DLD1 (cell line): ENCODE measurements at regions not wholly inside any gene's neighbourhood (a gene's known extent, or its start where the extent isn't known, plus 50 kb on each side); places are given as distances from the start of the nearest gene placed in this dataset.
"Not testable (repeated sequence)": the region's sequence is repeated elsewhere in the genome, so short reads cannot be mapped to it uniquely, and the experiment has no call there.

ENCODE experiments used
- in situ Hi-C: cut with HindIII; loops from 2 replicates; pipeline ENCODE4 v1.10.0; 2017; ENCODE audit warnings: low sequenced_read_pairs

DNA sequence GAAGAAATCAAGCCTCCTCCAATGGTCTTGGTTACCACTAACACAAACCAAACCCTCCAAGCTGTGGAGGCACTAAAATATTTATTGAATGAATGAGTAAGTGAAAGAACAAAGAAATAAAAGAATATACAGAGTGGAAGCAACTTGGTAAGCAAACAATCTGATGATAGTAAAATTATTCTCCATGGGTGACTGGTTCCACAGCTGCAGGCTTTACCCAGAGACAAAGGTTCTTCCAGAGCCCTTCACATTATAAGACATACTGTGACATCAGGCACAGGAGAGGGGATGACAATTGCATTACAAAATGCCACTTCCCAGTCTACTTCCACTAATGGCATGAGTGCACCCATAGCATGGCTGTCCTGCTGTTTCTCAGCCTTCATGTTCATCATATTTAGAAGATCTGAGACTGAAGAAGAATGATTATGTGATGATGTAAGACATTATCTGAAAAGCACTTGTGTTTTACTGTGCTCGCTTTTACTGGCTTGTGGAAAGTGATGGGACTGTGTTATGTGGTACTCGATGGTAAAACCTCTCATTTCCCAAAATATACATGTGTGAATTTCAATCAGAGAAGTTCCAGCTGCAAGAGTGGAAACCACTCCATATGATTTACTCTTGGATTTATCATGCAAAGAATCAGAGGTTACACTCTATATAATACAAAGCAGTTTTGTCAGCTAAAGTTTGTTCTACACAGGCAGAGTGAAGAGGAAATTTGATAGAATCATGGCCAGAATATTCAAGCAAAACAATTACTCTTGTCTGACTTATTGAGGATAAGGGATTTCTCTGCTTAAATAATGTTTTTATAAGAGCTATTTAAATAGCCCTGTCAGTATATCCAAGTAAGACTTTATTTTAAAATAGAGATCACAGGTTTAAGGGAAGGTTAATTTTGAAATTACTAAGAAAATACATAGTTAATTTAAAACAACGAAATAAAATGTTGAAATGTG lies 220.2 kb upstream of the NBEA start:
- in situ Hi-C loops = no loop called here

DNA sequence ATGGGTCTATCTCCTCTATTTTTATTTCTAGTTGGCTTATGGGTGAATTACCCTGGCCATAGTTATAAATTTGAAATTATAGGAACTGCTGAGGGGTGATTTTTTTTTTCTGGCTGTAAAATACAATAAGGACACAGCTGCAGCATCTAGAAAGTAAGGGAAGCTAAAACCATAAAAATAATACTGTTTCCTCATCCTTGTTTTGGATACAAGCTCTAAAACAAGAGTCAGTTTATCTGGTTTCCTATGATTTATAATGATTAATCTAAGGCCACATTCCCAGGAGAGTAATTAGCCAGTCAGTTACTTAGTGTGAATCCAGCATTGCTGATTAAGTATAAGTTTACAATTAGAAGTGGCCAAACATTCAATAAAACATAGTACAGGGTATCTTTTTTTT lies 219.1 kb upstream of the NBEA start:
- in situ Hi-C loops = no loop called here

DNA sequence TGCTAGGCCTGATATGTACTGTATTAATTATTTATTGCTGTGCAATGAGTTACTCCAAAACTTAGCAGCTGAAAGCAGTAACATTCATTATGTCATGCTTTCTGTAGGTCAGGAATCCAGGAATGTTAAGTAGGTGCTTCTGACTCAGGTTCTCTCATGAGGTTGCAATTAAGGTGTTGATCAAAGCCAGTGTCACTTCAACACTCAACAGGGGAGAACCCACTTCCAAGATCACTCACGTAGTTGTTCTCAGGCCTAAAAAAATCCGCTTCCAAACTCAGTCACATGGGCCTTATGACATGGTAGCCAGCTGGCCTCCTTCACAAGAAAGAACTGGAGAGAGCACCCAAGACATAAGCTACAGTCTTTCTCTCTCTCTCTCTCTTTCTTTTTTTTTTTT lies 211.1 kb upstream of the NBEA start:
- in situ Hi-C loops = no loop called here

DNA sequence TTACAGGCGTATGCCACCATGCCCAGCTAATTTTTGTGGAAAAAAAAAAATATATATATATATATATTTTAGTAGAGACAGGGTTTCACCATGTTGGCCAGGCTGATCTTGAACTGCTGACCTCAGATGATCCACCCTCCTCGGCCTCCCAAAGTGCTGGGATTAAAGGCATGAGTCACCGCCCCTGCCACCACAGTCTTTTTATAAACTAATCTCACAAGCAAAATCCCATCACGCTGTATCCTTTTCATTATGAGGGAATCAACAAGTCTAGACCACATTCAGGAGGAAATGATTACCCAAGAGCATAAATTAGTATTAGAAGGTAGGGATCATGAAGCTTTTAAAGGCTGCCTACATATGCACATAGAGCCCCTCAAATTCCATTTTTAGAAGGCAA lies 210.6 kb upstream of the NBEA start:
- in situ Hi-C loops = no loop called here

DNA sequence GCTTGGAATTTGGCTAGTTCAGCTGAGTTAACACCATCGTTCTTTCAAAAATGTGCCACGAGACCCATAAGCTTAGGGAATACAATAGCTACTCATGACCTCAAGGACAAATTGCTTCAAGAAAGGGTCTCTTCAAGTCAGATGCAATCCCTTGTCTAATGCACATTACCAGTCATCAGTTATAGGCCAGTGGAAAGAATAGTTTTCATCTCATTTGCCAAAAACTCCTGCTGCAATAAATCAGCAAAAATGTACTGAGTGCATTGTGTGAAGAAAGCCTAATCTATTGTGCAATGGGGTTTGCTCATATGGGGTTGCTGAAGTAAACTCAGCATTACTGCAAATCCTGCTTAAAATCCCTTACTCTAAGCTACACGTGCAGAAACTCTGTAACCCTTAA lies 208.3 kb upstream of the NBEA start:
- in situ Hi-C loops = no loop called here

DNA sequence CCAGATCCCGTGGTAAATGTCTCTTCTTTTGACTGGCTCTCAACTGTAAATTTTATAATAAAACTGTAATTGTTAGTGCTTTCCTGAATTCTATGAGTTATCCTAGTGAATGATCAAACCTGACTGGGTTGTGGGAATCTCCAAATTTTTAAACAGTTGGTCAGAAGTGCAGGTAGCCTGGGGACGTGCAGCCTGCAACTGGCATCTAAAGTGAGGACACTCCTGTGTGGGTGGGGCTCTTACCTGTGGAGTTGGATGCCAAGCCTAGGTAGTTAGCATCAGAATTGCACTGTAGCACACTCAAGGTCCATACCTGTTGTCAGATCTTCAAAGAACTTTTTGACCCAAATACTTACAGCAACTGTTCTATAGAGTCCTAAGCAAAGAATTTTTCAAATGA lies 207.1 kb upstream of the NBEA start:
- in situ Hi-C loops = no loop called here

DNA sequence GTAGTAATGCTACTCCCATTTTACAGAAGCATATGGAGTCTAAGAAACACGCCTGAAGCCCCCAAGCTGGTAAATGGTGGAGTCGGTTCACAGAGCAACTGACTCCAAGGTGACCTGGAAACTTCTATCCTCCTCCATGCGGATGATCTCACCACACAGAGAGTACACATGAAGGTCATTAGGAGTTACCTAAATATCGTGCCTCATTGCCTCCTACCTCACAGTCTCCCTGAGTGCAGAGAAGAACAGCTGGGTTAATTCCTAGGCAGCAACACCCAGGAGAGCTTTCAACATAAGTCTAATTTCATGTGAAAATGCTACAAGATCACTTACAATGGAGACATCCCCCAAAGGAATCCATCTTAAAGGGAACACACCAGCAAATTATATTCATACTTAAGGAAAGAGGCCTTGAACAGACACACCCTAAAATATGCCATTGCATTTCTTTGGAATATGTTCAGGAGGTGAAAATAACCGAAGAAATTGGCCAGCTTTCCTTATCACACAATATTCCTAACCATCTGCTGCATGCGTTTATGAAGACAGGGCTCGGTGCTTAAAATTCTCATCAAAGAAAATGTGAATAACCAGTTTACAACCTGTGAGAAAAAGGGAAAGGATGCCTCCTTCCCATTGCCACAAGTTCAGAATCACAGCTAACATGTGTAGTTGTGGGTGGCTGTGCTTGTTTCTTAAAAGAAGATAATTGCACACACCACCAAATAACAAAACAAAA lies 203.6 kb upstream of the NBEA start:
- in situ Hi-C loops = no loop called here

DNA sequence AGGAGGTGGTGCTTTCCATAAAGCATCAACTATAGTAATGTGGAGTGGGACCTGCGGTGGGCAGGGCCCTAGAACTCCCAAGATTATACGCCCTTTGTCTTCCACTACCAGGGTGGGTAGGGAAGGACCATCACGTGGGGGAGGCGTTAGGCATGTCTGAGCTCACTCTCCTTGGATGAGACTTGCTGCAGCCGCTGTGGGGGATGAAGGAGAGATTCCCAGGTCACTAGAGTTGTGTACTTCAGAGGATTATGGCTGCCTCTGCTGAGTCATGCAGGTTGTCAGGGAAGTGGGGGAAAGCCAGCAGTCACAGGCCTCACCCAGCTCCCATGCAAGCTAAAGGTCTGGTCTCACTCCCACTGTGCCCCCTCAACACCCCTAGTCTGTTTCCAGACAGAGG lies 195.0 kb upstream of the NBEA start:
- in situ Hi-C loops = not testable (repeated sequence)

DNA sequence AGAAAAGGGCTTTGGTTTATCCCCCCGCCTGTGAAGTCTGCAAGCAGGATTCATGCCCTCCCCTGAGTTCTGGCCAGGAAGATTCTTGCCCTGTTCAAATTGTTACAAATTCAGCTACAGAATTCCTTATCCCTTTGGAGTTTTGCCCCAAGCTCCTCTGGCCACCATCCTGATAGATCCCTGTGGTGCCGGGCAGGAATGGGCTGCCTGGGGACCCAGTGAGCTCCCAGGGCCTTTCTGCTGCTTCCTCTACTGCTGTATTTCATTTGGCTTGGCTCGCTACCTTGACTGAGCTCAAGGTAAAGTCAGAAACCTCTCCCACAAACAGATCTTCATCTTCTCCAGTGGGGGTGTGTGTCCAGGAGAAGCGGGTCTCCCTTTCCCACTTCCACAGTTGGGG lies 194.6 kb upstream of the NBEA start:
- in situ Hi-C loops = no loop called here

DNA sequence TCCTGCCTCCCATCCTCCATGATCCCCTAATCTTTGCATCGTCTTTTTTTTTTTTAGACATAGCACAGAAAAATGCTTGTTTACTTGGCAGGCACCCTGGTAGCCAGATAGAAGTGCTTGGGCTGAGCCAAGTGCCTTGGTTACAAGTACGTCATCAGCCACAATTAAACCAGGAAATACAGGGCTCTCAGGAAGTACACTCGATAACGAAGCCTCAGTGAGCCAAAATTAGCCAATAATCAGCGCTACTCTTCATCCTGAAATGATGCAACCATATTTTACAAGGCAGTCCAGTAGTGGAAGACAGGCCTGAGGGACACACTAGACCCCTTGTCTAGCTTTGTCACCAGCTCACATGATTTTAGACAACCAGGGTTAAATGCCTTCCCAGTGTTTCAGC lies 194.0 kb upstream of the NBEA start:
- in situ Hi-C loops = no loop called here

DNA sequence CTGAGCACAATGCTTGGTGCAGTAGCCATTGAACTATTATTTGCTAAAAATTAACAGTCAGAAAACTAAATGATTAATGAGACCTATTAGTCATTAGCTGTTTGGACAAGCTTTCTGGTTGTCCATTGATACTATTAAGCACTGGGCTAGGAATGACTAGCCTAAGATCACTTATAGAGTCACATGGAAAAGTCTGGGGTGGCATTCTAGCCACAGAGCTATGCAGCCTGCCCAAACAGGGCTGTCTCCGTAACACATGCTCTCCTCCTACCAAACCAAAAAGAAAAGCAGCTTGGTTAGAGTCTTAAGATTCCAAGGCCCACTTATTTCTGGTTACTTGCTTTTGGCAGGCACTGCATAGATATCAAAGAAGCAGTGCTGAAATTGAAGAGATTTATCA lies 193.5 kb upstream of the NBEA start:
- in situ Hi-C loops = no loop called here

DNA sequence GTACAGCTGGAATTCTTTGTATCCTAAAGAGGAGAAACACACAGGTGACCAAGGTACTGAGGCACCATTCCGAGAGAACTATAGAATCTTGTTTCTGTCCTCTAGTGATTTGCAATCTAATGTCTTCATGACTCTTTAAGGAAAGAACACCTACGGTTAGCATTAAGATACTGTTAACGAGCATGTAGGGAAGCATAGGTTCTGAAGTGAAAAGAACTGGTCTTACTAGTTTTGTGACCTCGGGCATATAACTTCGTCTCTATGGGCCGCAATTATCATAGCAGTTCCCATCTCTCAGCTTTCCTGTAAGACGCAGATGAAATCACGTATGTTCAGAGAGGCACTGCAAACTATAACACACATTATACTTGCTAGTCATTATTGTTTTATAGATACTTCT lies 193.0 kb upstream of the NBEA start:
- in situ Hi-C loops = no loop called here

DNA sequence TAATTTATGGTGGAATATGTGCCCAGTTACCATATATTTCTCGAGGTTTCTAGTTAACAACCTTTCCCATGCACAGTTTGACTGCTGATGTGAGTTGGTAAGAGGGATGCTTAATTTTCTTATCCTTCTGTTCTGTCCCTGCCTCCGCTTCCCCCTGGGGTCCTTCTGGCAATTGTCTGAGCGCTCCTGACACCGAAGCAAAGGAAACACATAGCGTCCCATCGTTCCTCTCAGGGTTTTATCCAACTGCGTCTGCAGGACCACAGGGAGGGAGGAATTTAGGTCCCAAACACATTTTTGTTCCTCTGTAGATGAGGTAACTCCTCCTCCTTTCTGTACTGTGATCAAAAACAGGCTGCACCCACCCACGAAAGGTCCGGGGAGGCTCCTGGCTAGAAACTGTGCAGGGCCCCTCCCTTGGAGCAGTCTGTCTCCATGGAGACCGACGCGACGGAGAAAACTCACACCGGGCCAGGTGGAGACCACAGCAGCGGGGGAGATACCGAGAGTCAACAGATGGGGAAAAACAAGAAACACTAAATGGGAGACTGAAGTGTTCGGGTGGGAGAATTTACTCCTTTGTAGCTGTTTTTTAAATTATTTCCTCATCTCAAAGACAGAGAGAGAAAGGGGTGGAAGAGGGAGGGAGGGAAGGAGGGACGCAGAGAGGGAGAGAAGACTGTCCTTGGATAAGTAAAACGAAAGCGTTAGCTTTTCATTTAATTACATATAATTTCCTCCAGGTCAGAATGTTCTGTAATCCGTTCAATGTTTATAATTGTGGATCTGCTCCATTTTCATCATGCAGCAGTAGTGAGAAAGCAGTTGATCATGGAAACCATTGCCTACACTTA lies 191.8 kb upstream of the NBEA start:
- in situ Hi-C loops = no loop called here

DNA sequence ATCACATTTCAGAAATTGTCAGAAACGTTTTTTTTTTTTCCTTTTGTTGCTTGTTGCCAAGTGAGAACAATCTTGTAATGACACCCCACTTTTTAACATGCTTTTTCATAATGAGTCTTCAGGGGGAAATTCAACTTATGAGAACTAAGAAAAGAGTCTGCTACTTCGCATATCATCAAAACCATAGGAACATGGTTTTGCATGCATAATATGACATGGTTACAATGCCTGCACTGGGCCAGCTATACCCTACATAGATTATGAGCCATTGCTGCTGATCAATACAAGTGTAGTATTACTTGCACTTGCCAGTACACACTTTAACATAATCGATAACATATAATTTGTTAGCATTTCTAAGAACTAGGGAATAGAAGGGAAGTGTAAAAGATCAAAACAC lies 191.0 kb upstream of the NBEA start:
- in situ Hi-C loops = no loop called here

DNA sequence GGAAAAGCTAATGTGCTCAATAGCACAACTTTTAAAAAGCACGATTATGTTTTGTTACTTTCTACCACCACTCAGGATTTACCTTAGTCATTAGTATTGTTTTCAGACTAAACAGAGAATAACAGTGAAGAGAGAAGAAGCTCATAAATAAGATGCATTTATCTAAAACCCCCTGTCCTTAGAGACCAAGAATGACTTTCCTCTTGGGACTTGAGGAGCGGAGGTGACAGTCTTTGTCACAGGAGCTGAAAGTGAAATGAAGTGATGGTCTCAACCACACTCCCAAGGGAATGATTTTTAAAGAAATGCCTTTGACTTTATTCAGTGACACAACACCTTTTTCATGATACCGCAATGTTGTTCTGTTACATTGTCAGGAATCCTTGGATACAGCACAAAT lies 190.6 kb upstream of the NBEA start:
- in situ Hi-C loops = no loop called here

DNA sequence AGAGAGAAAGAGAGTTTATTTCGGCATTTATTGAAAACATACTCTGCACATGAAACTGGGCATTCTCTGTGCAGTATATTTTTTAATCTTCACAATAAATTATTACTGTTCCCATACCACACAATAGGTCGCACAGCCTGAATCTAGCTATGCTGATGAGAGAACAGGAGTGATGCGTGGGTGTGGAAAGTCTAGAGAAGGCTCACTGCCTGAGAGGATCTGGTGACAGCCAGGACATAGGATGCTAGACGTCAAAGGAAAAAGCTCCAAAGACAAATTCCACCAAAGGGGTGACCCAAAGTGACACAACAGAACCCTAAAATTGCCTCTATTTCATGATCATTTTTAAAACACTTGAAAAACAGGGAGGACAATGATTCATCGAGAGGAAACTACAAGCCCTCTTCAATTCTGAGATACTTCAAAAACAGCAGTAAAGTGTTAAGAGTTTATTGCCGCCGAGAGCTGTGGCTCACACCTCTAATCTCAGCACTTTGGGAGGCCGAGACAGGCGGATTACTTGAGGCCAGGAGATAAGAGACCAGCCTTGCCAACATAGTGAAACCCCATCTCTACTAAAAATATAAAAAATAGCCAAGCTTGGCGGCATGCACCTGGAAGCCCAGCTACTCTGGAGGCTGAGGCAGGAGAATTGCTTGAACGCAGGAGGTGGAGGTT lies 189.6 kb upstream of the NBEA start:
- in situ Hi-C loops = no loop called here

DNA sequence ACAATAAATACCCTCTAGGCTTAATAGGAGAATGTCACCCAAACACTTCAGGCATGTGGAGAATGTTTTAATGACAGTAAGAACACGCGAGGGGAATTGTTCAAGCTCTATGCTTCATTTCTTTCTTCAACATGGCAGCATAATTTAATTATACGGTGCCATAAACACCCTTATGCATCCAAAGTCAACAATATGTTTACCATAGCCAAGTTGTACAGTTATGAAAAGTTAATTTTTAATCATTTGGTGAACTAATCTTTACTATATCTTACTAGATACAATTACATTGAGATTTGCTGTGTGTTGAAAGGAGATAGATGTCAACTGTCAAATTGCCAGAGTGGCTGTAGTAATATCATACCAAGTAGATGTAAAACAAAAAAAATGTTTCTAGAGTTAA lies 185.9 kb upstream of the NBEA start:
- in situ Hi-C loops = no loop called here

DNA sequence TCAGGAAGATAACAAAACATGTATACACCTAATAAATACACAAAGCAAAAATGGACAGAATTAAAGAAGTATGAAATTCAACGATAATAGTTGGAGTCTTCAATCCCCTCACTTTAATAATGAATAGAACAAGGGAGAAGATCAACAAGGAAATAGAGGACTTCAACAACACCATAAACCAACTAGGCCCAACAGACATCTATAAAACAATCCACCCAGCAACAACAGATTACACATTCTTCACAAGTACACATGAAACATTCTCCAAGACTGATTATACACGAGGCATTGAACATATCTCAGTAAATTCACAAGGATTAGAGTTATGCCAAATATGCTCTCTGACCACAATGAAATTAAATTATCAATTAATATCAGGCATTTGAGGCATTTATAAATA lies 185.5 kb upstream of the NBEA start:
- in situ Hi-C loops = no loop called here

DNA sequence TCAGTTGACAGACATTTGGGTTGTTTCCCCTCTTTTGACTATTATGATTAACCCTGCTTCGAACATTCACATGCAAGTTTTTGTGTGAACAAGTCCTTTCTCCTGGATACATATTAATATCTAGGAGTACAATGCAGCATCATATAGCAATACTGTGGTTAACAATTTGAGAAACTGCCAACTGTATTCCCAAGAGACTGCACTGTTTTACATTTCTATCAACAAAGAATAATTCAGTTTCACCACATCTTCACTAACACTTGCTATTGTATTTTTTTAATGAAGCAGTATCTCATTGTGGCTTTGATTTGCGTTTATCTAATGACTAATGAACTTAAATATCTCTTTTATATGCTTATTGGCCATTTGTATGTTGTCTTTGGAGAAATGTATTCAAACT lies 184.6 kb upstream of the NBEA start:
- in situ Hi-C loops = no loop called here

DNA sequence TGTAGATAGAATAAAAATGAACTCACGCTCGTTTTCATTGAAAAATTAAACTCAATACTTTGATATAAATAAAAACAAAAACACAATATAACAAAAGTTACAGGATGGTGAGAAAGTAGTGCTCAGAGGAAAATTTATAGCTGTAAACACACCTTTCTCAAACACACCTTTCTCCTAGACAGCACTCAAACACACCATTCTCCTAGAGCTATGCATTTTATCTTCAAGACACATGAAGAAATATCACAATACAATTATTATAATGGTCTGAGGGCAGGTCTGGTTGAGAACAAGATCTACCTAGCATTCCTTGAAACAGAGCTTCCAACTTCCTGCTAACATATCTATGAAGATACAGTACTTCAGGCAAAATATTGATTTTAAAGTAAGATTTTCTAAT lies 183.4 kb upstream of the NBEA start:
- in situ Hi-C loops = no loop called here

DNA sequence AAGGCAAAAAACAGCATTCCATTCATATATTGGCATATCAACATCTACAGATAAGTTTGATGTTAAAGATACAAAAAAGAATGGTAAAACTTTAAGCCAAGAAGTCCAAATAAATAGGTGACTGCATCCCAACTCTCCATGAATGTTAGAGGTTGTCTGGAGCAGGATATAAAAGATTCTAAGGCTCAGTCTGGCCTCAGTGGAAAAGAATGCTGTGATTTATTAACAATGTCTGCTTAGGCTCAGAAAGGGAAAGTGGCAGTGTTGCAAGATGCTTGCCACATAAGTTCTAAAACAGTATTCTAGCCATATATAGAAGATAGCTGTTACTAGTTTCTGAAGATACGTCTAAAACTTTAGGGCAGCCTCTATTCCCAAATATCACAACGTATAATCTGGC lies 179.8 kb upstream of the NBEA start:
- in situ Hi-C loops = no loop called here
